ENCODE measurements at regions not wholly inside any gene's neighbourhood (a gene's known extent, or its start where the extent isn't known, plus 50 kb on each side); places are given as distances from the start of the nearest gene placed in this dataset.

DNA sequence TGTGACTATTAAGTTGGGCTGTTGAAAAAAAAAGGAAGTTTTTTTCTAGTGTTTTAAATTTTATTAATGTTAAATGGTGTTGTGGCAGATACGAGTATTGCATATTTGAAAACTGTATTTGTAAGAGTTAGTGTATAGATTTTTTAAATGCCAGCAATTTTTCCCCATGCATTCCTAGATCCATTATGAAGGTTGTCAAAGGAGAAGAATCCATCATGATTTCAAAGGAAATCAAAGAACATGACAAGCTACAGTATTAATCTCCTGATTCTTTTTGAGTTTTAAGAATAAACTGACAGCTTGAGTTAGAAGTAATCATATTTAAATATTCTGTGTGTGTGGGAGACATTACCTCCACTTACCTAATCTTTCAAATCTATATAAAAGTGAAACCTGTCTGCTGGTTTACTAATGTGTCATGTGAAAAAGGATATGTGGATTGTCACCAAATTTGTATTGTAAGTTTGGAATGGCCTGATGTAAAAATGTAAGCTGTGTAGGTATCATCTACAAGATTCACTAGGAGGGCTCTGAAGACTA lies 111.0 kb upstream of the HS3ST5 start:
- DNase-seq (ENCODE audit: extremely low read depth, insufficient read length), result no peak
- Histone ChIP-seq H3K27me3 (replicated peaks; ENCODE audit: control insufficient read depth, insufficient read depth, low read length) (no peaks in the 10 kb centered on the region), H3K36me3 (ENCODE audit: control insufficient read depth, insufficient read depth, low read length) (no peaks in the 10 kb centered on the region), H3K4me3 (replicated peaks; ENCODE audit: low read depth, low read length) (no peak overlapping the region)
- TF ChIP-seq, protein P1, sequence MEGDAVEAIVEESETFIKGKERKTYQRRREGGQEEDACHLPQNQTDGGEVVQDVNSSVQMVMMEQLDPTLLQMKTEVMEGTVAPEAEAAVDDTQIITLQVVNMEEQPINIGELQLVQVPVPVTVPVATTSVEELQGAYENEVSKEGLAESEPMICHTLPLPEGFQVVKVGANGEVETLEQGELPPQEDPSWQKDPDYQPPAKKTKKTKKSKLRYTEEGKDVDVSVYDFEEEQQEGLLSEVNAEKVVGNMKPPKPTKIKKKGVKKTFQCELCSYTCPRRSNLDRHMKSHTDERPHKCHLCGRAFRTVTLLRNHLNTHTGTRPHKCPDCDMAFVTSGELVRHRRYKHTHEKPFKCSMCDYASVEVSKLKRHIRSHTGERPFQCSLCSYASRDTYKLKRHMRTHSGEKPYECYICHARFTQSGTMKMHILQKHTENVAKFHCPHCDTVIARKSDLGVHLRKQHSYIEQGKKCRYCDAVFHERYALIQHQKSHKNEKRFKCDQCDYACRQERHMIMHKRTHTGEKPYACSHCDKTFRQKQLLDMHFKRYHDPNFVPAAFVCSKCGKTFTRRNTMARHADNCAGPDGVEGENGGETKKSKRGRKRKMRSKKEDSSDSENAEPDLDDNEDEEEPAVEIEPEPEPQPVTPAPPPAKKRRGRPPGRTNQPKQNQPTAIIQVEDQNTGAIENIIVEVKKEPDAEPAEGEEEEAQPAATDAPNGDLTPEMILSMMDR (IDR thresholded peaks at IDR 0.05; ENCODE audit: insufficient read depth, low read length, poor library complexity, severe bottlenecking), result no peak

- Histone ChIP-seq H3K36me3 (ENCODE audit: control insufficient read depth, insufficient read depth, low read length) (no peaks in the 10 kb centered on the region), H3K4me3 (replicated peaks; ENCODE audit: low read depth, low read length) (no peak overlapping the region), H3K27me3 (replicated peaks; ENCODE audit: control insufficient read depth, insufficient read depth, low read length) (no peaks in the 10 kb centered on the region)
- no peak for DNase-seq (ENCODE audit: extremely low read depth, insufficient read length)
- TF ChIP-seq, protein P1 (IDR thresholded peaks at IDR 0.05; ENCODE audit: insufficient read depth, low read length, poor library complexity, severe bottlenecking), result no peak
These were observed 110.1 kb upstream of the HS3ST5 start for GRCh38 chr6:114452785-114453401.

DNA sequence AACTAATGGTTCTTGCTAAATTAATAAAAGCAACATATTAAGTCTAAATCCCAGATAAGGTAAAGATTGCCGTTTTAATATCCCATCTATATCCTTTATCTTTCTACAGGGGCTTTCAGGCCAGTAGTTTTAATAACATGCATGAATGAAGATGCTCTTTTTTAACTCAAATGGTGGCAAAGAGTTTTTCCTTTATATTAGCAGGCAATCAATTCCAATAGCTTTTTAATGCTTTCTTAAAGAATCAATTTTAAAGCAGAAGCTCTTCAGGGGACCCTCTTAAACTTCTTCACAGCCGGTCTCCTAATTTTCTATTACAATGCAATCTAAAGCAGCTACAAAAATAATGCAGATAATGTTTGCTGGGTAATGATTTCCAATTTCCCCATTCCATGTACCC lies 107.8 kb upstream of the HS3ST5 start:
- no peak overlapping the region for H3K4me3 ChIP-seq (replicated peaks; ENCODE audit: low read depth, low read length)
- H3K27me3 ChIP-seq (replicated peaks; ENCODE audit: control insufficient read depth, insufficient read depth, low read length), result no peaks in the 10 kb centered on the region
- TF ChIP-seq, protein P1 (IDR thresholded peaks at IDR 0.05; ENCODE audit: insufficient read depth, low read length, poor library complexity, severe bottlenecking), result no peak
- H3K36me3 ChIP-seq (ENCODE audit: control insufficient read depth, insufficient read depth, low read length), result no peaks in the 10 kb centered on the region
- DNase-seq (ENCODE audit: extremely low read depth, insufficient read length), result no peak

GRCh38 chr6:114449659-114450058 lies 106.8 kb upstream of the HS3ST5 start:
- no peak for DNase-seq (ENCODE audit: extremely low read depth, insufficient read length)
- H3K27me3 ChIP-seq (replicated peaks; ENCODE audit: control insufficient read depth, insufficient read depth, low read length), result no peaks in the 10 kb centered on the region
- no peaks in the 10 kb centered on the region for H3K36me3 ChIP-seq (ENCODE audit: control insufficient read depth, insufficient read depth, low read length)
- no peak overlapping the region for H3K4me3 ChIP-seq (replicated peaks; ENCODE audit: low read depth, low read length)
- TF ChIP-seq, protein P1 (IDR thresholded peaks at IDR 0.05; ENCODE audit: insufficient read depth, low read length, poor library complexity, severe bottlenecking), result no peak

- DNase-seq (ENCODE audit: extremely low read depth, insufficient read length), result no peak
- no peak overlapping the region for H3K4me3 ChIP-seq (replicated peaks; ENCODE audit: low read depth, low read length)
- no peaks in the 10 kb centered on the region for H3K36me3 ChIP-seq (ENCODE audit: control insufficient read depth, insufficient read depth, low read length)
- no peaks in the 10 kb centered on the region for H3K27me3 ChIP-seq (replicated peaks; ENCODE audit: control insufficient read depth, insufficient read depth, low read length)
- TF ChIP-seq, protein P1 (IDR thresholded peaks at IDR 0.05; ENCODE audit: insufficient read depth, low read length, poor library complexity, severe bottlenecking), result no peak
These were observed 103.5 kb upstream of the HS3ST5 start for GRCh38 chr6:114446342-114446741.
